ENCODE measurements at regions not wholly inside any gene's neighbourhood (a gene's known extent, or its start where the extent isn't known, plus 50 kb on each side); places are given as distances from the start of the nearest gene placed in this dataset.

GRCh38 chr2:5444168-5444567, 248.0 kb upstream of the SOX11 start:
- no peak for DNase-seq

- no peak for DNase-seq
Measured at GRCh38 chr2:5444854-5445253, 247.3 kb upstream of the SOX11 start.

GRCh38 chr2:5449867-5450266, 242.3 kb upstream of the SOX11 start:
- DNase-seq, result no peak

GRCh38 chr2:5453220-5454050, 238.7 kb upstream of the SOX11 start:
- peak; percentile 38 for DNase-seq

- no peak for DNase-seq
Measured at GRCh38 chr2:5454051-5454390, 238.2 kb upstream of the SOX11 start.

GRCh38 chr2:5459041-5459440, 233.1 kb upstream of the SOX11 start:
- DNase-seq, result no peak

- no peak for DNase-seq
Measured at GRCh38 chr2:5464657-5465056, 227.5 kb upstream of the SOX11 start.

GRCh38 chr2:5465859-5466258, 226.3 kb upstream of the SOX11 start:
- DNase-seq, result no peak

GRCh38 chr2:5467178-5467905, 224.8 kb upstream of the SOX11 start:
- DNase-seq, result no peak

GRCh38 chr2:5472673-5473072, 219.5 kb upstream of the SOX11 start:
- DNase-seq, result no peak

- DNase-seq, result no peak
Measured at GRCh38 chr2:5473635-5474034, 218.5 kb upstream of the SOX11 start.

- no peak for DNase-seq
Measured at GRCh38 chr2:5474716-5475115, 217.5 kb upstream of the SOX11 start.

GRCh38 chr2:5479265-5479928, 212.8 kb upstream of the SOX11 start:
- no peak for DNase-seq

- peak; percentile 64 for DNase-seq
Measured at GRCh38 chr2:5482929-5483331, 209.3 kb upstream of the SOX11 start.

- DNase-seq, result no peak
Measured at GRCh38 chr2:5484868-5485267, 207.3 kb upstream of the SOX11 start.

- no peak for DNase-seq
Measured at GRCh38 chr2:5491523-5491922, 200.7 kb upstream of the SOX11 start.

GRCh38 chr2:5493256-5493655, 198.9 kb upstream of the SOX11 start:
- no peak for DNase-seq

- no peak for DNase-seq
Measured at GRCh38 chr2:5494212-5494611, 198.0 kb upstream of the SOX11 start.

- no peak for DNase-seq
Measured at GRCh38 chr2:5495586-5495985, 196.6 kb upstream of the SOX11 start.

GRCh38 chr2:5497874-5498273, 194.3 kb upstream of the SOX11 start:
- no peak for DNase-seq

- no peak for DNase-seq
Measured at GRCh38 chr2:5501807-5502206, 190.4 kb upstream of the SOX11 start.

- no peak for DNase-seq
Measured at GRCh38 chr2:5502385-5502784, 189.8 kb upstream of the SOX11 start.

GRCh38 chr2:5504756-5505155, 187.4 kb upstream of the SOX11 start:
- DNase-seq, result no peak

- DNase-seq, result peak; percentile 49
Measured at GRCh38 chr2:5507367-5507766, 184.8 kb upstream of the SOX11 start.
